GM12878 (cell line): ENCODE measurements at regions not wholly inside any gene's neighbourhood (a gene's known extent, or its start where the extent isn't known, plus 50 kb on each side); places are given as distances from the start of the nearest gene placed in this dataset.

Source experiments
- EGR1 ChIP-seq, 2 experiments: IDR thresholded peaks; 1 replicate in 1 of 2; 2 replicates in 1 of 2; pipeline ENCODE4 v1.6.1; 2011 to 2012; ENCODE audit warnings: low read depth in 2 of 2, low read length in 2 of 2, borderline replicate concordance in 1 of 2, mild to moderate bottlenecking in 1 of 2, moderate library complexity in 1 of 2
- EZH2 ChIP-seq: IDR thresholded peaks from 2 replicates; pipeline ENCODE4 v1.6.1; 2012; ENCODE audit warnings: low read depth, mild to moderate bottlenecking, control low read depth, inconsistent platforms, low read length, borderline replicate concordance; ENCODE audit not compliant: control insufficient read depth
- MAX ChIP-seq: IDR thresholded peaks from 2 replicates; pipeline ENCODE4 v1.6.1; 2012; ENCODE audit warnings: low read depth, low read length, improper control_type of control experiment
- NR2C1 ChIP-seq: fragments of 450-650 bp; IDR thresholded peaks from 2 replicates; pipeline ENCODE4 v1.6.1; 2017; ENCODE audit warnings: antibody characterized with exemption, mild to moderate bottlenecking, moderate library complexity
- POLR2A ChIP-seq: IDR thresholded peaks from 2 replicates; pipeline ENCODE4 v1.6.1; 2011; ENCODE audit warnings: low read depth, mild to moderate bottlenecking, low read length
- RCOR1 ChIP-seq: conservative IDR thresholded peaks from 2 replicates; pipeline ENCODE4 v1.6.1; 2012; ENCODE audit warnings: low read depth, low read length, improper control_type of control experiment
- TAF1 ChIP-seq: IDR thresholded peaks from 2 replicates; pipeline ENCODE4 v1.6.1; 2011; ENCODE audit warnings: mild to moderate bottlenecking, low read depth, low read length, borderline replicate concordance
- YY1 ChIP-seq: IDR thresholded peaks from 2 replicates; pipeline ENCODE4 v1.6.1; 2011; ENCODE audit warnings: low read depth, mild to moderate bottlenecking, low read length
- ZZZ3 ChIP-seq: IDR thresholded peaks from 2 replicates; pipeline ENCODE4 v1.6.1; 2011; ENCODE audit warnings: low read depth; ENCODE audit not compliant: control insufficient read depth, insufficient read length

- TF ChIP-seq POLR2A, result no peak
- no peak for TF ChIP-seq EZH2
- TF ChIP-seq NR2C1, result no peak
- TF ChIP-seq TAF1, result no peak
- TF ChIP-seq YY1, result no peak
- no peak for TF ChIP-seq MAX
- TF ChIP-seq EGR1 (IDR thresholded peaks at IDR 0.05; ENCODE audit: borderline replicate concordance in 1 of 2, low read depth in 2 of 2, low read length in 2 of 2), result no peak
- TF ChIP-seq RCOR1, result no peak
- TF ChIP-seq ZZZ3, result no peak
These were observed 59.7 kb downstream of the HYCC1 start for GRCh38 chr7:22954251-22954650.
